Gastroesophageal sphincter (tissue), 4 donors: ENCODE measurements at regions not wholly inside any gene's neighbourhood (a gene's known extent, or its start where the extent isn't known, plus 50 kb on each side); places are given as distances from the start of the nearest gene placed in this dataset.

ENCODE experiments used
- ATAC-seq: fragments of 150-250 bp; one replicate; pipeline ENCODE4 v1.9.1; 2016; ENCODE audit warnings: mild to moderate bottlenecking, moderate library complexity
- H3K27ac ChIP-seq, 4 donors: fragments of 200-600 bp; sonication (generic) in 3 of 4; 1 replicate in 3 of 4; 2 replicates in 1 of 4; pipeline ENCODE4 v1.5.1; 2016 to 2019
- H3K27me3 ChIP-seq: fragments of 200-600 bp; sonication (generic); one replicate; pipeline ENCODE4 v1.5.1; 2019
- H3K36me3 ChIP-seq, 2 donors: fragments of 200-600 bp; sonication (generic); one replicate each; pipeline ENCODE4 v1.5.1; 2019; ENCODE audit warnings: control low read depth in 1 of 2
- H3K4me1 ChIP-seq, 3 donors: fragments of 200-600 bp; sonication (generic); 1 replicate in 2 of 3; 2 replicates in 1 of 3; pipeline ENCODE4 v1.5.1; 2016 to 2019; ENCODE audit warnings: control low read depth in 2 of 3
- H3K4me3 ChIP-seq, 2 donors: fragments of 200-600 bp; sonication (generic); one replicate each; pipeline ENCODE4 v1.5.1; 2019; ENCODE audit warnings: mild to moderate bottlenecking in 1 of 2, moderate library complexity in 1 of 2
- H3K9me3 ChIP-seq, 3 donors: fragments of 200-600 bp; sonication (generic); one replicate each; pipeline ENCODE4 v1.5.1; 2017 to 2019; ENCODE audit warnings: control low read depth in 2 of 3
- CTCF ChIP-seq, 4 experiments: fragments of 200-600 bp in 2 of 4; fragments of 450-650 bp in 2 of 4; sonication (generic) in 1 of 4; IDR thresholded peaks; one replicate each; pipeline ENCODE4 v1.5.1; 2017 to 2019; ENCODE audit warnings: antibody characterized with exemption in 4 of 4, mild to moderate bottlenecking in 2 of 4, moderate library complexity in 2 of 4
- EP300 ChIP-seq: sonication (generic); formaldehyde crosslinking; IDR thresholded peaks from one replicate; pipeline ENCODE4 v1.6.1; 2017; ENCODE audit warnings: antibody characterized with exemption, mild to moderate bottlenecking
- POLR2A ChIP-seq, 2 donors: fragments of 450-650 bp; IDR thresholded peaks; one replicate each; pipeline ENCODE4 v1.6.1; 2017; ENCODE audit warnings: antibody characterized with exemption in 2 of 2, mild to moderate bottlenecking in 2 of 2, moderate library complexity in 1 of 2
- POLR2AphosphoS5 ChIP-seq: sonication (generic); formaldehyde crosslinking; IDR thresholded peaks from one replicate; pipeline ENCODE4 v1.6.1; 2017; ENCODE audit warnings: antibody characterized with exemption
- WGBS, 2 donors: methylation state at CpG; one replicate each; pipeline ENCODE4 v1.1.5; 2018; ENCODE audit warnings: low coverage in 1 of 2; 5-methylcytosine and 5-hydroxymethylcytosine counted together

- Histone ChIP-seq H3K27me3 (no peaks in the 10 kb centered on the region), H3K27ac (no peak overlapping the region), H3K9me3 (no peaks in the 10 kb centered on the region), H3K36me3 (no peaks in the 10 kb centered on the region), H3K4me1 (no peaks in the 10 kb centered on the region), H3K4me3 (no peak overlapping the region)
- no peak for ATAC-seq
- TF ChIP-seq POLR2AphosphoS5: no peak
- TF ChIP-seq CTCF (IDR thresholded peaks at IDR 0.05): no peak
- no peak for TF ChIP-seq EP300
- TF ChIP-seq POLR2A (IDR thresholded peaks at IDR 0.05): no peak
Measured at GRCh38 chr1:221912230-221912629, 170.3 kb upstream of the DUSP10 start.

DNA sequence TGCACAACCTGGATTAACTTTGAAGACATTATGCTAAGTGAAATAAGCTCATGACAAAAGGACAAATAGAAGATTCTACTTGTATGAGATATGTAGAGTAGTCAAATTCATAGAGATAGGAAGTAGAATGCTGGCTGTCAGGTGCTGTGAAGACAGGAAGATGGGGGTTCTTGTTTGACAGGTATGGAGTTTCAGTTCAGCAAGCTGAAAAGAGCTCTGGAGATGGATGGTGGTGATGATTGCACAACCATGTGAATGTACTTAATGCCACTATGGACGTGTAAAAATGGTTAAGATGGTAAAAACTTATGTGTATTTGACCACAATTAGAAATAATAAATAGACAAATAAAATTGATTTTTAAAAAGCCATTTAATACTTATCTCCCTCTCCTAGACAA is 169.8 kb upstream of the DUSP10 start:
- TF ChIP-seq CTCF (IDR thresholded peaks at IDR 0.05) (no peak), POLR2AphosphoS5 (no peak), POLR2A (IDR thresholded peaks at IDR 0.05) (no peak), EP300 (no peak)
- ATAC-seq: no peak
- Histone ChIP-seq H3K9me3 (no peaks in the 10 kb centered on the region), H3K4me3 (no peak overlapping the region), H3K4me1 (no peaks in the 10 kb centered on the region), H3K36me3 (no peaks in the 10 kb centered on the region), H3K27me3 (no peaks in the 10 kb centered on the region), H3K27ac (no peak overlapping the region)
- 82 to 88% methylated on average over 1 of the region's 1 CpG for WGBS, 2 donors

- no peak for TF ChIP-seq CTCF (IDR thresholded peaks at IDR 0.05)
- TF ChIP-seq POLR2A (IDR thresholded peaks at IDR 0.05): no peak
- no peak for TF ChIP-seq POLR2AphosphoS5
- TF ChIP-seq EP300: no peak
- Histone ChIP-seq H3K27me3 (no peaks in the 10 kb centered on the region), H3K27ac (no peak overlapping the region), H3K4me1 (no peaks in the 10 kb centered on the region), H3K9me3 (no peaks in the 10 kb centered on the region), H3K36me3 (no peaks in the 10 kb centered on the region), H3K4me3 (no peak overlapping the region)
- ATAC-seq: no peak
- 73 to 78% methylated on average over 4 of the region's 4 CpGs for WGBS, 2 donors
Measured at GRCh38 chr1:221910222-221910621, 168.3 kb upstream of the DUSP10 start.

GRCh38 chr1:221908573-221908972 is 166.7 kb upstream of the DUSP10 start:
- TF ChIP-seq POLR2A (IDR thresholded peaks at IDR 0.05): no peak
- TF ChIP-seq CTCF (IDR thresholded peaks at IDR 0.05): no peak
- TF ChIP-seq POLR2AphosphoS5: no peak
- TF ChIP-seq EP300: no peak
- H3K36me3 ChIP-seq: no peaks in the 10 kb centered on the region
- H3K9me3 ChIP-seq: no peaks in the 10 kb centered on the region
- H3K4me1 ChIP-seq: no peaks in the 10 kb centered on the region
- no peak for ATAC-seq
- H3K27ac ChIP-seq: no peak overlapping the region
- no peaks in the 10 kb centered on the region for H3K27me3 ChIP-seq
- no peak overlapping the region for H3K4me3 ChIP-seq
- 84 to 95% methylated on average over 4 of the region's 4 CpGs for WGBS, 2 donors

DNA sequence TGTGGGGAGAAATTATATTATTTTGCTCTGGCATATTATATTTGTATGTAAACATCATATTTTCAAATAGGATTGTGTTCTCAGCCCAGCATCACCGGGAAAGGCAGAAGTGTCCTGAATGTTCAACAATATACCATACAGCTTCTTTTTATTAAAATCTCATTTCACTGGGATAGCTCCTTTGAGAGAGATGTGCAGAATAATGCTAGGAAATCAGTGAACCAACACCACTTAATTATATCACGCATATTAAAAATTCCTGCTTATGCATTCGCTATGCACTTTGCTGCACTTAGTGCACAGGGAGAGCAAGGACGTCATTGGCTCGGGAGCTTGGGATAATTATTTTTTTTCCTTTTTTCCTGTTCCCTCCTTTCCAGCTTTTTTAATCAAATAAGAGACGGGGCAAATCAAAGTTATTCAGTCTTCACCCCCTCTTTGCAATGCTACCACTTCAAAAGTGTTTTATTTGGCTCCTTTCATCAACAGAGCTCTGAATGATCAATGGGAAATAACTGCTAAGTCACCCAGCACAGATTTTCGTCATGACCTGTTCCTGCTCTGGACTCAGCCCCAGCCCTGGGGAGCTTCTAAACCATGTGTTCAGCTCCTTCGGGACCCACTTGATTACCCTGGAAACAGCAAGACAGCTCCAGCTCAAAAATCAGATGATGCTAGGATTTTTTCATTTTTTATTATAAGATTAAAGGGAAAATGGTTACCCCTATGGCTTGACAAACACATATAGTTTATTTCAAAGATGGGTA is 165.5 kb upstream of the DUSP10 start:
- no peaks in the 10 kb centered on the region for H3K36me3 ChIP-seq
- no peak for ATAC-seq
- 80 to 92% methylated on average over 2 to 8 of the region's 8 CpGs for WGBS, 2 donors
- no peak overlapping the region for H3K27ac ChIP-seq
- H3K27me3 ChIP-seq: no peaks in the 10 kb centered on the region
- TF ChIP-seq POLR2A (IDR thresholded peaks at IDR 0.05) (no peak), CTCF (IDR thresholded peaks at IDR 0.05) (no peak), POLR2AphosphoS5 (no peak), EP300 (no peak)
- no peak overlapping the region for H3K4me3 ChIP-seq
- no peaks in the 10 kb centered on the region for H3K4me1 ChIP-seq
- no peaks in the 10 kb centered on the region for H3K9me3 ChIP-seq
